ENCODE measurements at regions not wholly inside any gene's neighbourhood (a gene's known extent, or its start where the extent isn't known, plus 50 kb on each side); places are given as distances from the start of the nearest gene placed in this dataset.

DNA sequence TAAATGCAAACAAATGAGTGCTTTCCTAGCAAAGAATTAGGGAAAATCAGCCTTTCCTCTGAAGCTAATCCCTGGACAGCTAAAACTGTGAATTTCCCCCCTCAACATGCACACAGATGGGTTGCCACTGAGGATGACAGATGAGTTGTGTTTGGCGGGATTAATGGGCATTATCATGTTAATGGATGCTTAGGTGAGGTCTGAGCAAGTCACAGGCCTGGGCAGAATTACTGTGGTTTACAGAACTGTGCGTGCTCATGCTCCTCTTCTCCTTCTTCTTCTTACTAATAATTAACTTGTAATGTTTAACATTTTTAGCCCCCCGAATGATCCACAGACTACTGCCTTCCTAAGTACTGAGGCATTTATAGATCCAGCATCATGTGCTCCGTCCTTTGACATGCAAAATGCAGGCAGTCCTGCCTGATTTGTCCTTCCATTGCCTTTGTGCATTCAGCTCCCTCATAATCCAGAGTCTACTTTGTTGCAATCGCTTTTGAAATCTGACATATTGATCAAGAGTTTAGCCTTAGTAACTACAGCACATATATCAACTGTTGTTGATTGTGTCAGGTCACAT lies 753.4 kb upstream of the MMS22L start:
- ChIA-PET POLR2A (no interaction called here), CTCF (no interaction called here)
- Histone ChIP-seq H3K4me2 (no peak overlapping the region), H3K79me2 (ENCODE audit: insufficient read depth) (no peaks in the 10 kb centered on the region), H4K20me1 (ENCODE audit: insufficient read depth) (no peaks in the 10 kb centered on the region), H3K36me3 (replicated peaks in 1 of 2; ENCODE audit: control insufficient read depth in 1 of 2, insufficient read depth in 2 of 2, low read length in 1 of 2) (no peaks in the 10 kb centered on the region), H3K27me3 (ENCODE audit: insufficient read depth) (no peaks in the 10 kb centered on the region), H3K27ac (ENCODE audit: low read depth in 2 of 2, low read length in 1 of 2) (no peak overlapping the region), H3K4me1 (ENCODE audit: control insufficient read depth in 1 of 2, insufficient read depth in 2 of 2, low read depth in 1 of 2, low read length in 1 of 2) (peaks cover 0 to 16% of the 10 kb centered on the region in 2 experiments; a peak in 2 of 4 replicates), H3K4me3 (ENCODE audit: low read depth in 2 of 2, low read length in 1 of 2) (no peak overlapping the region), H3K9me2 (no peaks in the 10 kb centered on the region), H2AFZ (ENCODE audit: low read depth) (no peak overlapping the region), H3K9ac (no peak overlapping the region), H3F3A (replicated peaks; ENCODE audit: insufficient read depth) (no peaks in the 10 kb centered on the region), H3K9me3 (no peaks in the 10 kb centered on the region)
- 37% methylated on average over 5 of the region's 5 CpGs for WGBS (ENCODE audit: low lambda C conversion rate)
- no peak for TF ChIP-seq RXRA (IDR thresholded peaks at IDR 0.05; ENCODE audit: borderline replicate concordance, low read depth)
- no peak for TF ChIP-seq FOXM1 (IDR thresholded peaks at IDR 0.05; ENCODE audit: low read depth)
- TF ChIP-seq, protein P1, sequence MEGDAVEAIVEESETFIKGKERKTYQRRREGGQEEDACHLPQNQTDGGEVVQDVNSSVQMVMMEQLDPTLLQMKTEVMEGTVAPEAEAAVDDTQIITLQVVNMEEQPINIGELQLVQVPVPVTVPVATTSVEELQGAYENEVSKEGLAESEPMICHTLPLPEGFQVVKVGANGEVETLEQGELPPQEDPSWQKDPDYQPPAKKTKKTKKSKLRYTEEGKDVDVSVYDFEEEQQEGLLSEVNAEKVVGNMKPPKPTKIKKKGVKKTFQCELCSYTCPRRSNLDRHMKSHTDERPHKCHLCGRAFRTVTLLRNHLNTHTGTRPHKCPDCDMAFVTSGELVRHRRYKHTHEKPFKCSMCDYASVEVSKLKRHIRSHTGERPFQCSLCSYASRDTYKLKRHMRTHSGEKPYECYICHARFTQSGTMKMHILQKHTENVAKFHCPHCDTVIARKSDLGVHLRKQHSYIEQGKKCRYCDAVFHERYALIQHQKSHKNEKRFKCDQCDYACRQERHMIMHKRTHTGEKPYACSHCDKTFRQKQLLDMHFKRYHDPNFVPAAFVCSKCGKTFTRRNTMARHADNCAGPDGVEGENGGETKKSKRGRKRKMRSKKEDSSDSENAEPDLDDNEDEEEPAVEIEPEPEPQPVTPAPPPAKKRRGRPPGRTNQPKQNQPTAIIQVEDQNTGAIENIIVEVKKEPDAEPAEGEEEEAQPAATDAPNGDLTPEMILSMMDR (IDR thresholded peaks at IDR 0.05): no peak
- TF ChIP-seq TAF1 (IDR thresholded peaks at IDR 0.05; ENCODE audit: borderline replicate concordance, low read depth, low read length): no peak
- no peak for TF ChIP-seq GATA2 (CRISPR knock-in tag; IDR thresholded peaks at IDR 0.05)
- TF ChIP-seq FOXJ3 (CRISPR knock-in tag; IDR thresholded peaks at IDR 0.05): no peak
- TF ChIP-seq POLR2AphosphoS5 (IDR thresholded peaks at IDR 0.05; ENCODE audit: low read depth, low read length): no peak
- DNase-seq: no peak

- H3K27ac ChIP-seq (ENCODE audit: low read depth in 2 of 2, low read length in 1 of 2): no peak overlapping the region
- peaks cover 0 to 20% of the 10 kb centered on the region in 2 experiments; a peak in 2 of 4 replicates for H3K4me1 ChIP-seq (ENCODE audit: control insufficient read depth in 1 of 2, insufficient read depth in 2 of 2, low read depth in 1 of 2, low read length in 1 of 2)
- TF ChIP-seq GABPA (IDR thresholded peaks at IDR 0.05; ENCODE audit: low read depth) (no peak), GATA2 (CRISPR knock-in tag; IDR thresholded peaks at IDR 0.05) (no peak), RAD21 (IDR thresholded peaks at IDR 0.05; ENCODE audit: low read length) (no peak), USF2 (IDR thresholded peaks at IDR 0.05; ENCODE audit: borderline replicate concordance, low read depth, low read length) (no peak), USF1 (IDR thresholded peaks at IDR 0.05; ENCODE audit: borderline replicate concordance, low read depth) (no peak)
- TF ChIP-seq, protein P2, sequence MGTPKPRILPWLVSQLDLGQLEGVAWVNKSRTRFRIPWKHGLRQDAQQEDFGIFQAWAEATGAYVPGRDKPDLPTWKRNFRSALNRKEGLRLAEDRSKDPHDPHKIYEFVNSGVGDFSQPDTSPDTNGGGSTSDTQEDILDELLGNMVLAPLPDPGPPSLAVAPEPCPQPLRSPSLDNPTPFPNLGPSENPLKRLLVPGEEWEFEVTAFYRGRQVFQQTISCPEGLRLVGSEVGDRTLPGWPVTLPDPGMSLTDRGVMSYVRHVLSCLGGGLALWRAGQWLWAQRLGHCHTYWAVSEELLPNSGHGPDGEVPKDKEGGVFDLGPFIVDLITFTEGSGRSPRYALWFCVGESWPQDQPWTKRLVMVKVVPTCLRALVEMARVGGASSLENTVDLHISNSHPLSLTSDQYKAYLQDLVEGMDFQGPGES (IDR thresholded peaks at IDR 0.05; ENCODE audit: low read depth, low read length): no peak
- TF ChIP-seq, protein P1 (IDR thresholded peaks at IDR 0.05): 0 out of 2 replicates have a peak, but pooled peaks have one; percentile 8
- H3K79me2 ChIP-seq (ENCODE audit: insufficient read depth): no peaks in the 10 kb centered on the region
- no peaks in the 10 kb centered on the region for H3K27me3 ChIP-seq (ENCODE audit: insufficient read depth)
- H2AFZ ChIP-seq (ENCODE audit: low read depth): no peak overlapping the region
- POLR2A ChIA-PET: no interaction called here
- DNase-seq: no peak
- H3K9me3 ChIP-seq: no peaks in the 10 kb centered on the region
- no peaks in the 10 kb centered on the region for H3K36me3 ChIP-seq (replicated peaks in 1 of 2; ENCODE audit: control insufficient read depth in 1 of 2, insufficient read depth in 2 of 2, low read length in 1 of 2)
- CTCF ChIA-PET: no interaction called here
- H3F3A ChIP-seq (replicated peaks; ENCODE audit: insufficient read depth): no peaks in the 10 kb centered on the region
- 68% methylated on average over 6 of the region's 6 CpGs for WGBS (ENCODE audit: low lambda C conversion rate)
- H4K20me1 ChIP-seq (ENCODE audit: insufficient read depth): no peaks in the 10 kb centered on the region
- no peak overlapping the region for H3K9ac ChIP-seq
- H3K4me2 ChIP-seq: no peak overlapping the region
- no peak overlapping the region for H3K4me3 ChIP-seq (ENCODE audit: low read depth in 2 of 2, low read length in 1 of 2)
- H3K9me2 ChIP-seq: no peaks in the 10 kb centered on the region
These were observed 754.6 kb upstream of the MMS22L start for GRCh38 chr6:98037571-98037970.
